ENCODE measurements at regions not wholly inside any gene's neighbourhood (a gene's known extent, or its start where the extent isn't known, plus 50 kb on each side); places are given as distances from the start of the nearest gene placed in this dataset.

DNA sequence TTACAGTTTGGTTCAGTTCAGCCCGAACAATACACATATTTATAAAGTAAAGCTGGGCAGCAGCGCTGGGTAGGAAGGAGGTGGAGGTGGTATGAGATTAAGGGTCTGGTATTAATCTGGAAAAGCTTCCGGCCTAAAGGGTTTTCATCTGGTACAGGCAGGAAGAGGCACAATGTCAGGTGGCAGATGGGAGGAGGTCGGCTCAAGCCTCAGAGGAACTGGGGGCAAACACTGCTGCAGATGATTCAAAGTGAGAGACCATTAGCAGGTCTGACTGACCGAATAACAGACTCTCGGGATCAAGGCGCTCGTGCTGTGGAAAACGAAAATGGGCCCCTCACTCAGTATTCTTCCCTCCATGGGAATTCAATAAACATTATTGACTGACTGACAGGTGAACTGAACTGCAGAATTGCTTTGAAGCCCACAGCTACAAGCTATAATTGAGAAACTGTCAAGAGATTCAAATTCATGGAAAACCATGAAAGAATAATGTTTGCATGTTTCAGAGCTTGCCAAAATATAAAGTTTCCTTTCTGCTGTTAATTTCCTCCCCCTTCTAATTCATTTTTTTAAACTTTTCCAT lies 75.3 kb downstream of the TMEM167A start:
- no TSS peak for BruUV-seq (replicated peaks)
- no peaks in the 10 kb centered on the region for H3K9me3 ChIP-seq (ENCODE audit: control insufficient read depth, insufficient read depth, low read depth, low read length)
- ChIA-PET CTCF (no interaction called here), POLR2A (no interaction called here)
- no peaks in the 10 kb centered on the region; the same call in 1 of the 2 replicates for H3K27me3 ChIP-seq (ENCODE audit: control insufficient read depth, insufficient read depth, low read length)
- no peak overlapping the region for H3K4me3 ChIP-seq (ENCODE audit: low read depth in 2 of 2, low read length in 2 of 2)
- no peak for DNase-seq (ENCODE audit: low read depth, low spot score)
- TF ChIP-seq REST (IDR thresholded peaks at IDR 0.05; ENCODE audit: insufficient read depth in 1 of 2, low read depth in 2 of 2, low read length in 1 of 2) (no peak), CTCF (IDR thresholded peaks at IDR 0.05) (no peak), SIN3A (IDR thresholded peaks at IDR 0.05; ENCODE audit: borderline replicate concordance, insufficient read depth, low read depth, low read length) (no peak), POLR2AphosphoS5 (IDR thresholded peaks at IDR 0.05; ENCODE audit: low read depth, low read length) (no peak), TCF7L2 (IDR thresholded peaks at IDR 0.05; ENCODE audit: low read depth, low read length) (no peak)
- no peaks in the 10 kb centered on the region for H3K4me1 ChIP-seq (ENCODE audit: control insufficient read depth, insufficient read depth, low read length)
- H3K36me3 ChIP-seq (ENCODE audit: control insufficient read depth, insufficient read depth, low read length) = no peaks in the 10 kb centered on the region
- no peak overlapping the region for H3K27ac ChIP-seq (ENCODE audit: low read length)
- intact Hi-C loops (cut with micrococcal nuclease; ENCODE audit: unreplicated experiment) = no loop called here
- in situ Hi-C loops (cut with HindIII; ENCODE audit: low pct_unique_long_range_greater_than_20kb, low sequenced_read_pairs) = no loop called here
- ATAC-seq = no peak

DNA sequence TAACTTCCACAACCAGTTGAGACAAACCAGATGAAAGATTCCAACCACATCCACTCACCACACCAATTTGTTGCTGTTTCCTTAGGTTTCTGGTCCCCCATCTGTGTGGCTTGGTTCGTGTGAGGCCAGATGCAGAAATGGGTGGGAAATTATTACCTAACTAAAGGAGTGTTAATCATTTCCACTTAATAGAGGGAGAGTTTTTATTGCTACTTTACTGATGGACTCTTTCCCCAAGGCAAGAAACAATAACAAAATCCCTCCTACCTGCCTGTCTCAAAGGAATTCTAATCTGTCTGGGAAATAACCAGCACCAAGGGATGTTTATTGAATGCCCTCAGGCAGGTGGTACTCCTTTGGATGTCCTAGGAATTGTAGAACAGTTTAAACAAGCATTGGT lies 76.3 kb downstream of the TMEM167A start:
- no TSS peak for BruUV-seq (replicated peaks)
- ATAC-seq = no peak
- POLR2A ChIA-PET = no interaction called here
- H3K4me1 ChIP-seq (ENCODE audit: control insufficient read depth, insufficient read depth, low read length) = no peaks in the 10 kb centered on the region
- CTCF ChIA-PET = no interaction called here
- no peak for TF ChIP-seq POLR2AphosphoS5 (IDR thresholded peaks at IDR 0.05; ENCODE audit: low read depth, low read length)
- TF ChIP-seq REST (IDR thresholded peaks at IDR 0.05; ENCODE audit: insufficient read depth in 1 of 2, low read depth in 2 of 2, low read length in 1 of 2) = no peak
- no peak for TF ChIP-seq TCF7L2 (IDR thresholded peaks at IDR 0.05; ENCODE audit: low read depth, low read length)
- no peak for TF ChIP-seq SIN3A (IDR thresholded peaks at IDR 0.05; ENCODE audit: borderline replicate concordance, insufficient read depth, low read depth, low read length)
- no peak for TF ChIP-seq CTCF (IDR thresholded peaks at IDR 0.05)
- no peaks in the 10 kb centered on the region for H3K36me3 ChIP-seq (ENCODE audit: control insufficient read depth, insufficient read depth, low read length)
- intact Hi-C loops (cut with micrococcal nuclease; ENCODE audit: unreplicated experiment) = no loop called here
- no peak overlapping the region for H3K27ac ChIP-seq (ENCODE audit: low read length)
- no peaks in the 10 kb centered on the region; the same call in 1 of the 2 replicates for H3K27me3 ChIP-seq (ENCODE audit: control insufficient read depth, insufficient read depth, low read length)
- in situ Hi-C loops (cut with HindIII; ENCODE audit: low pct_unique_long_range_greater_than_20kb, low sequenced_read_pairs) = no loop called here
- no peak for DNase-seq (ENCODE audit: low read depth, low spot score)
- no peaks in the 10 kb centered on the region for H3K9me3 ChIP-seq (ENCODE audit: control insufficient read depth, insufficient read depth, low read depth, low read length)
- H3K4me3 ChIP-seq (ENCODE audit: low read depth in 2 of 2, low read length in 2 of 2) = no peak overlapping the region
